GM18502 (cell line): ENCODE measurements at regions not wholly inside any gene's neighbourhood (a gene's known extent, or its start where the extent isn't known, plus 50 kb on each side); places are given as distances from the start of the nearest gene placed in this dataset.

Experiments
- ATAC-seq: cut with Tn5 transposase; IDR thresholded peaks from one replicate; pipeline ENCODE4 v1.9.1; 2021; ENCODE audit warnings: mild to moderate bottlenecking; ENCODE audit not compliant: unreplicated experiment, poor library complexity

- no peak for ATAC-seq
Measured at GRCh38 chr1:38221006-38221649, 174.5 kb upstream of the POU3F1 start.

GRCh38 chr1:38217316-38217715, 170.7 kb upstream of the POU3F1 start:
- no peak for ATAC-seq

- ATAC-seq: no peak
Measured at GRCh38 chr1:38213646-38214434, 167.2 kb upstream of the POU3F1 start.

- no peak for ATAC-seq
Measured at GRCh38 chr1:38210895-38211177, 164.2 kb upstream of the POU3F1 start.

GRCh38 chr1:38210021-38210894, 163.7 kb upstream of the POU3F1 start:
- ATAC-seq: no peak

GRCh38 chr1:38208716-38209632, 162.4 kb upstream of the POU3F1 start:
- no peak for ATAC-seq

- no peak for ATAC-seq
Measured at GRCh38 chr1:38207906-38208305, 161.3 kb upstream of the POU3F1 start.

- no peak for ATAC-seq
Measured at GRCh38 chr1:38207275-38207674, 160.7 kb upstream of the POU3F1 start.

- no peak for ATAC-seq
Measured at GRCh38 chr1:38204698-38205097, 158.1 kb upstream of the POU3F1 start.

- ATAC-seq: no peak
Measured at GRCh38 chr1:38203441-38203840, 156.8 kb upstream of the POU3F1 start.

- ATAC-seq: no peak
Measured at GRCh38 chr1:38201431-38201830, 154.8 kb upstream of the POU3F1 start.

- ATAC-seq: no peak
Measured at GRCh38 chr1:38198621-38199020, 152.0 kb upstream of the POU3F1 start.

GRCh38 chr1:38198099-38198498, 151.5 kb upstream of the POU3F1 start:
- ATAC-seq: no peak

- no peak for ATAC-seq
Measured at GRCh38 chr1:38197312-38198061, 150.9 kb upstream of the POU3F1 start.

- ATAC-seq: no peak
Measured at GRCh38 chr1:38194472-38194871, 147.9 kb upstream of the POU3F1 start.

GRCh38 chr1:38193040-38193439, 146.4 kb upstream of the POU3F1 start:
- no peak for ATAC-seq

- no peak for ATAC-seq
Measured at GRCh38 chr1:38191461-38191860, 144.9 kb upstream of the POU3F1 start.

GRCh38 chr1:38190983-38191382, 144.4 kb upstream of the POU3F1 start:
- ATAC-seq: no peak

- no peak for ATAC-seq
Measured at GRCh38 chr1:38187552-38187951, 141.0 kb upstream of the POU3F1 start.

GRCh38 chr1:38186566-38186965, 140.0 kb upstream of the POU3F1 start:
- no peak for ATAC-seq
